ENCODE measurements at regions not wholly inside any gene's neighbourhood (a gene's known extent, or its start where the extent isn't known, plus 50 kb on each side); places are given as distances from the start of the nearest gene placed in this dataset.
"Not testable (repeated sequence)": the region's sequence is repeated elsewhere in the genome, so short reads cannot be mapped to it uniquely, and the experiment has no call there.

GRCh38 chr18:70600225-70600925 lies 311.5 kb downstream of the SOCS6 start:
- Mint-ChIP-seq H3K27me3 (no peaks in the 10 kb centered on the region), H3K27ac (no peak overlapping the region), H3K4me3 (no peak overlapping the region), H3K36me3 (ENCODE audit: low read depth) (no peaks in the 10 kb centered on the region), H3K4me1 (no peaks in the 10 kb centered on the region), H3K9me3 (peaks cover 4% of the 10 kb centered on the region)
- ChIA-PET POLR2A (no interaction called here), CTCF (interaction anchor here (1.4 to 1.6 kb wide), 2 partner anchors 28 to 34 kb away, joined by 3 read pairs; no protein-coding TSS in a partner anchor)
- no peak for DNase-seq

DNA sequence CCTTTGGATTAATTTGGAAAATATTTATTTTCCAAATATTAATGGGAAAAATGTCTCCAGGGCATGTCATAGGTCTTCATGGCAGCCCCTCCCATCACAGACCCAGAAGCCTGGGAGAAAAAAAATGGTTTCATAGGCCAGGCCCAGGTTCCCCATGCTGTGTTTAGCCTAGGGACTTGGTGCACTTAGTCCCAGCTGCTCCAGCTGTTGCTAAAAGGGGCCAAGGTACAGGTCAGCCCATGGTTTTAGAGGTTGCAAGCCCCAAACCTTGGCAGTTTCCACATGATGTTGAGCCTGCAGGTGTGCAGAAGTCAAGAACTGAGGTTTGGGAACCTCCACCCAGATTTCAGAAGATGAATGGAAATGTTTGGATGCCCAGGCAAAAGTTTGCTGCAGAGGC lies 309.6 kb downstream of the SOCS6 start:
- Mint-ChIP-seq H3K4me3 (no peak overlapping the region), H3K9me3 (no peaks in the 10 kb centered on the region), H3K36me3 (ENCODE audit: low read depth) (no peaks in the 10 kb centered on the region), H3K27me3 (no peaks in the 10 kb centered on the region), H3K4me1 (no peaks in the 10 kb centered on the region), H3K27ac (no peak overlapping the region)
- POLR2A ChIA-PET, result no interaction called here
- no peak for DNase-seq
- CTCF ChIA-PET, result interaction anchor here (1.2 to 1.5 kb wide), 5 partner anchors 11 to 173 kb away, joined by 3 to 6 read pairs (median 3); no protein-coding TSS in a partner anchor

- Mint-ChIP-seq H3K27me3 (no peaks in the 10 kb centered on the region), H3K4me3 (no peak overlapping the region), H3K36me3 (ENCODE audit: low read depth) (no peaks in the 10 kb centered on the region), H3K4me1 (no peaks in the 10 kb centered on the region), H3K9me3 (peaks cover 5% of the 10 kb centered on the region), H3K27ac (no peak overlapping the region)
- DNase-seq, result no peak
- CTCF ChIA-PET, result no interaction called here
- POLR2A ChIA-PET, result no interaction called here
Measured at GRCh38 chr18:70582981-70583380, 294.1 kb downstream of the SOCS6 start.

GRCh38 chr18:70578480-70578879 lies 289.6 kb downstream of the SOCS6 start:
- ChIA-PET CTCF (interaction anchor here (1.1 kb wide), 1 partner anchor 20 kb away, joined by 3 read pairs; no protein-coding TSS in a partner anchor), POLR2A (no interaction called here)
- Mint-ChIP-seq H3K9me3 (peaks cover 4% of the 10 kb centered on the region), H3K27me3 (no peaks in the 10 kb centered on the region), H3K4me1 (no peaks in the 10 kb centered on the region), H3K4me3 (no peak overlapping the region), H3K27ac (no peak overlapping the region), H3K36me3 (ENCODE audit: low read depth) (no peaks in the 10 kb centered on the region)
- DNase-seq, result no peak

GRCh38 chr18:70577023-70577420 lies 288.2 kb downstream of the SOCS6 start:
- ChIA-PET POLR2A (no interaction called here), CTCF (no interaction called here)
- Mint-ChIP-seq H3K4me3 (no peak overlapping the region), H3K27me3 (no peaks in the 10 kb centered on the region), H3K36me3 (ENCODE audit: low read depth) (no peaks in the 10 kb centered on the region), H3K4me1 (no peaks in the 10 kb centered on the region), H3K9me3 (peaks cover 4% of the 10 kb centered on the region), H3K27ac (no peak overlapping the region)
- DNase-seq, result no peak

GRCh38 chr18:70576276-70577022 lies 287.6 kb downstream of the SOCS6 start:
- POLR2A ChIA-PET, result no interaction called here
- no peak overlapping the region for H3K4me3 Mint-ChIP-seq
- peaks cover 4% of the 10 kb centered on the region for H3K9me3 Mint-ChIP-seq
- no peak overlapping the region for H3K27ac Mint-ChIP-seq
- DNase-seq, result no peak
- CTCF ChIA-PET, result no interaction called here
- H3K4me1 Mint-ChIP-seq, result no peaks in the 10 kb centered on the region
- no peaks in the 10 kb centered on the region for H3K36me3 Mint-ChIP-seq (ENCODE audit: low read depth)
- H3K27me3 Mint-ChIP-seq, result no peaks in the 10 kb centered on the region

DNA sequence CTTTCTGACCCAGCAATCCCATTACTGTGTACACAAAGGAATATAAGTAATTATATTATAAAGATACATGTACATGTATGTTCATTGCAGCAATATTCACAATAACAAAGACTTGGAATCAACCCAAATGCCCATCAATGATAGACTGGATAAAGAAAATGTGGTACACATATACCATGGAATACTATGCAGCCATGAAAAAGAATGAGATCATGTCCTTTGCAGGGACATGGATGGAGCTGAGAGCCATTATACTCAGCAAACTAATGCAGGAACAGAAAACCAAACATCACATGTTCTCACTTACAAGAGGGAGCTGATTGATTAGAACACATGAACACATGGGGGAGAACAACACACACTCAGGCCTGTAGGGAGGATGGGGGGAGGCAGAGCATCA lies 286.1 kb downstream of the SOCS6 start:
- H3K4me1 Mint-ChIP-seq; H3K27me3 Mint-ChIP-seq; POLR2A ChIA-PET; DNase-seq; CTCF ChIA-PET; H3K36me3 Mint-ChIP-seq (ENCODE audit: low read depth); H3K27ac Mint-ChIP-seq; H3K9me3 Mint-ChIP-seq; H3K4me3 Mint-ChIP-seq: not testable (repeated sequence)

- H3K4me3 Mint-ChIP-seq; H3K27ac Mint-ChIP-seq; H3K36me3 Mint-ChIP-seq (ENCODE audit: low read depth); DNase-seq; H3K4me1 Mint-ChIP-seq; POLR2A ChIA-PET; H3K9me3 Mint-ChIP-seq; H3K27me3 Mint-ChIP-seq; CTCF ChIA-PET: not testable (repeated sequence)
Measured at GRCh38 chr18:70569647-70570046, 280.8 kb downstream of the SOCS6 start.

- POLR2A ChIA-PET, result no interaction called here
- Mint-ChIP-seq H3K36me3 (ENCODE audit: low read depth) (no peaks in the 10 kb centered on the region), H3K27me3 (no peaks in the 10 kb centered on the region), H3K4me1 (no peaks in the 10 kb centered on the region), H3K27ac (no peak overlapping the region), H3K9me3 (no peaks in the 10 kb centered on the region), H3K4me3 (no peak overlapping the region)
- CTCF ChIA-PET, result no interaction called here
- no peak for DNase-seq
Measured at GRCh38 chr18:70559446-70559845, 270.6 kb downstream of the SOCS6 start.

DNA sequence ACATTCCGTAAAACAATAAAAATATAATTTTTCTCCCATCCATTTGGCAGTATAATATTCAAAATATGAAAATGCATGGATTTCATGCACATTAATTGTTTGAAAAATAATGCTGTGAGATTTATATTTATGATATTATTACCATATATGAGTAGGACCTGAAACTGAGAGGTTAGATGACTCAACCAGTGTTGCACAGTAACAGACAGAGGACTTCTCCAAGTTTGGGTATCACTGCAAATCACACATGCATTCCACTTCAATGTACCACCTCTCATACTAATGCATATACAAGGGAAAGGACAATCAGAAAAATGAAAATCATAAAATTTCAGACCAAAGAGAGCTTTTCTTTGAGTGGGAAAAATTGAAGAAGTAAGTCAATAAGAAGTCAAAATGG lies 269.5 kb downstream of the SOCS6 start:
- DNase-seq, result no peak
- H3K4me3 Mint-ChIP-seq, result no peak overlapping the region
- no peaks in the 10 kb centered on the region for H3K27me3 Mint-ChIP-seq
- H3K4me1 Mint-ChIP-seq, result no peaks in the 10 kb centered on the region
- H3K27ac Mint-ChIP-seq, result no peak overlapping the region
- H3K36me3 Mint-ChIP-seq (ENCODE audit: low read depth), result no peaks in the 10 kb centered on the region
- ChIA-PET CTCF (no interaction called here), POLR2A (no interaction called here)
- no peaks in the 10 kb centered on the region for H3K9me3 Mint-ChIP-seq

DNA sequence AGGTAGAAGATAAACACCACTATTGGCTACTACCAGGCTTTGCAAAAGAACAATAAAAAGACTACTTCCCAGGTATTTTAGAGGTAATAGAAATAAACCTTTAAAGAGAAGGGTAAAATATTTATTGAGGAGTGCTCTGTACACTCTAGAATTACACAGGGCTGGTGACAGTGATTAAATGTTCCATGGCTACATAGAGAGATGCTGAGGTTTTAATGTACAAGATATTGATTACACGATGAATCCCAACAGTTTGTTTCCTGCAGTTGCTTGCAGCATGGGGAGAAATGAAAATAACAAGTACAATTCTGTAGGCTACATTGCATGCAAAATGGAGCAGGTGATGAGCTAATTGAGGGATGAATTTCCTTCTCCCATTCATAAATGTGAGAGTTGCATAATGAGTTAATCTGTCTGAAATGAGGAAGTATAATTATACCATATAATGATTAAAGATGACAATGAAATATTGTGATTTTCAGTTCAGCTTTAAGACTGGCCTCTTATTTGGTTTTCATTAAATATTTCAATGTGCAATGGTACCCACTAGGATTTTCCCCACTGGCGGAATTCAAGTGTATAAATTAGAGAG lies 266.1 kb downstream of the SOCS6 start:
- Mint-ChIP-seq H3K4me1 (peaks cover 2% of the 10 kb centered on the region), H3K36me3 (ENCODE audit: low read depth) (no peaks in the 10 kb centered on the region), H3K27me3 (no peaks in the 10 kb centered on the region), H3K4me3 (no peak overlapping the region), H3K27ac (no peak overlapping the region), H3K9me3 (no peaks in the 10 kb centered on the region)
- POLR2A ChIA-PET, result no interaction called here
- no peak for DNase-seq
- CTCF ChIA-PET, result interaction anchor here (1.0 kb wide), 1 partner anchor 10 kb away, joined by 5 read pairs; no protein-coding TSS in a partner anchor

DNA sequence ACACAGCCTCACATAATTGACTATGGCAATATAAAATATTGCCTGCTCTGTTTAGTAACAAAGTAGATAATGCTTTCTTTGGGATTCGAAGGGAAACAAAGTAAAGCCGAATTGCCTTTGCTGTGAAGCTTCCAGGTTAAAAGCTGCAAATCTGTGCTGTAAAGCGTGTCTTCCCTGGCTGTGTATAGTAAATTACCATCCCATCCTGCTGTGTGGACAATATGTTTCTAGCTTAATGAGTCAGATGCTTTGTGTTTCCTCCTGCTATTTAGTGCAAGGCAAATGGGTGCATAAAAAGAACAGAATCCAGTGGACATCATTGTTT lies 265.1 kb downstream of the SOCS6 start:
- H3K9me3 Mint-ChIP-seq, result peaks cover 3% of the 10 kb centered on the region
- ChIA-PET POLR2A (no interaction called here), CTCF (no interaction called here)
- H3K4me1 Mint-ChIP-seq, result peaks cover 2% of the 10 kb centered on the region
- no peak overlapping the region for H3K4me3 Mint-ChIP-seq
- DNase-seq, result no peak
- no peak overlapping the region for H3K27ac Mint-ChIP-seq
- H3K27me3 Mint-ChIP-seq, result no peaks in the 10 kb centered on the region
- no peaks in the 10 kb centered on the region for H3K36me3 Mint-ChIP-seq (ENCODE audit: low read depth)

DNA sequence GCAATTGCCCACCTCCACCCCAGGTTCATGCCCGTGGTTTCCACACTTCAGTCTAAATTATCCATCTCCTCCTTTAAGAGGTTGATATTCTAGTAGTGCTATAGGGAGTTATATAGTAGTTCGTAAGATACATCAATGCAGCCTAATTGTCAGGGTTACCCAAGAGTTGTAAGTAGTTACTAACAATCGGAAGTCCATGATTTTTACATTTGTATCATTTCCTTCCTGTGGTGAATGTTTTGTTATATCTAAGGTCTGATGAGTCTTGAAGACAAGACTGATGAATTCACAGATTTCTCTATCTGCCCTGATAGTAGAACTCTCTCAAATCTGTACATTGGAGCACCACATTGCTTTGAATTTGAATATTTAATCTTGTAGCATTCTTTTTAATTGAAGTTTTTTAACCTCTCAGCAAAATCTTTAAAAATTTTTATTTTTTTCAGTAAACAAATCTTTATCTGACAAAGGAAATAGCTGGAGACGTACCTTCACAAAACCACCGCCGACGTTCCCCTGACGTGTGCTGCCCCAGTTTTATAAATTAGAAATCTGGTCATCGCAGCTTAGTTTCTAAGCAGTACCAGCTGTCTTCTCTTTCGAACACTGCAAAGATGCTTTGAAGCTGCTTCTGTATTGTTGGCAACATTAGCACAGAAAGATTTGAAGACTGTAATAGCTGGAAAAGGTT lies 264.5 kb downstream of the SOCS6 start:
- CTCF ChIA-PET, result no interaction called here
- no peaks in the 10 kb centered on the region for H3K27me3 Mint-ChIP-seq
- no peak overlapping the region for H3K4me3 Mint-ChIP-seq
- no peaks in the 10 kb centered on the region for H3K36me3 Mint-ChIP-seq (ENCODE audit: low read depth)
- peaks cover 3% of the 10 kb centered on the region for H3K9me3 Mint-ChIP-seq
- peaks cover 2% of the 10 kb centered on the region for H3K4me1 Mint-ChIP-seq
- POLR2A ChIA-PET, result no interaction called here
- no peak for DNase-seq
- H3K27ac Mint-ChIP-seq, result no peak overlapping the region
